OCI-LY3 (cell line): ENCODE measurements at regions not wholly inside any gene's neighbourhood (a gene's known extent, or its start where the extent isn't known, plus 50 kb on each side); places are given as distances from the start of the nearest gene placed in this dataset.

Source experiments
- CTCF ChIP-seq: fragments of 200-600, 300-600 bp; sonication (generic); IDR thresholded peaks from 2 replicates; pipeline ENCODE4 v1.5.1; 2014; ENCODE audit warnings: antibody characterized with exemption, low read length, low read depth
- EZH2phosphoT487 ChIP-seq: fragments of 200-600 bp; shearing (Covaris generic); IDR thresholded peaks from 2 replicates; pipeline ENCODE4 v1.6.1; 2018; ENCODE audit warnings: antibody characterized with exemption, mixed run types, low read depth

- TF ChIP-seq CTCF (no peak), EZH2phosphoT487 (no peak)
These were observed 1199.5 kb upstream of the TMPRSS15 start for GRCh38 chr21:19603011-19603593.
